Ramos (cell line): ENCODE measurements at regions not wholly inside any gene's neighbourhood (a gene's known extent, or its start where the extent isn't known, plus 50 kb on each side); places are given as distances from the start of the nearest gene placed in this dataset.

Experiments
- in situ Hi-C: fragments of 300-500 bp; cut with MboI; formaldehyde crosslinking; loops from one replicate; pipeline ENCODE4 v1.14.3; 2022; ENCODE audit warnings: low sequenced_read_pairs; ENCODE audit not compliant: unreplicated experiment

- in situ Hi-C loops, result no loop called here
Observed at GRCh38 chr11:87399341-87399740, 361.6 kb downstream of the TMEM135 start.

GRCh38 chr11:87398931-87399330, 361.2 kb downstream of the TMEM135 start:
- in situ Hi-C loops, result no loop called here

GRCh38 chr11:87397011-87397865, 359.5 kb downstream of the TMEM135 start:
- in situ Hi-C loops, result no loop called here

- in situ Hi-C loops, result no loop called here
Observed at GRCh38 chr11:87394924-87395323, 357.2 kb downstream of the TMEM135 start.

- in situ Hi-C loops, result no loop called here
Observed at GRCh38 chr11:87392665-87393064, 354.9 kb downstream of the TMEM135 start.

- in situ Hi-C loops, result no loop called here
Observed at GRCh38 chr11:87391496-87391895, 353.8 kb downstream of the TMEM135 start.

DNA sequence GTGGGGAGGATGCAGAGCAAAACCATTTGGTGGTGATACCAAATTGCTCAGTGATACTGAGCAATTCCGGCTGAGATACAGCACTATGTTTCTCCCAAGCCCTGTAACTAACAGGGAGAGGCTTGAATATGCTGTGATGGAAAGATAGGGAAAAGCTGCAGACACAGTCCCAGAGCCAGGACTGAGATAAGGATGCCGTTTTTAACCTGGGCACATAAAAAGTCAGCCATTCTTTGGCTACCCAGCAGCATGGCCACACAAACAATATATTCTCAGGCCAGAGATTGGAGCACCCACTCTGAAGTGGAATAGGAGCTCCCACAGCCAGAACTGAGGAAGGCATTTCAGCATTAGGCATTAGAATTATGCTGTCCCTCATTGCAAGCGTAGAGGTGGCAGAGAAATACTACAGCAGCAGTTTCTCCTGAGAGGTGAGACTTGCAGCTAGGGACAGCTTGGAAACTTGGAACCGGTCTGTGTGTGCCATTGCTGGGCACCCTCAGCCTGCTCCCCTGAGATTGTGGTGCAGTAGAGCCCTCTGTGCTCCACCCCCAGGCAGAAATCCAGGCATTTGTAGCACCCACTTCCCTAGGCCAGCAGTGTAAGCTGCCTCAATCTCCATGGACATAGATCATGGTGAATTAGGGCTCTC, 346.5 kb downstream of the TMEM135 start:
- in situ Hi-C loops, result no loop called here

GRCh38 chr11:87374038-87374807, 336.5 kb downstream of the TMEM135 start:
- in situ Hi-C loops, result no loop called here
